ENCODE measurements at regions not wholly inside any gene's neighbourhood (a gene's known extent, or its start where the extent isn't known, plus 50 kb on each side); places are given as distances from the start of the nearest gene placed in this dataset.

GRCh38 chr1:234662148-234662547 is 52.2 kb upstream of the IRF2BP2 start:
- Histone ChIP-seq H3K4me1 (peaks cover 0 to 9% of the 10 kb centered on the region in 2 donors), H3K9me3 (no peaks in the 10 kb centered on the region), H3K27me3 (no peaks in the 10 kb centered on the region), H3K36me3 (no peaks in the 10 kb centered on the region), H3K27ac (no peak overlapping the region), H3K4me3 (no peak overlapping the region)
- TF ChIP-seq CTCF (IDR thresholded peaks at IDR 0.05): no peak
- TF ChIP-seq POLR2AphosphoS5 (IDR thresholded peaks at IDR 0.05): no peak
- no peak for TF ChIP-seq POLR2A (IDR thresholded peaks at IDR 0.05)
- DNase-seq (ENCODE audit: low spot score in 2 of 2): no peak
- intact Hi-C loops (cut with DNase I; ENCODE audit: low total_unique reads): no loop called here

GRCh38 chr1:234661317-234661928 is 51.4 kb upstream of the IRF2BP2 start:
- Histone ChIP-seq H3K36me3 (no peaks in the 10 kb centered on the region), H3K4me3 (no peak overlapping the region), H3K27ac (no peak overlapping the region), H3K9me3 (no peaks in the 10 kb centered on the region), H3K27me3 (no peaks in the 10 kb centered on the region), H3K4me1 (peaks cover 0 to 15% of the 10 kb centered on the region in 2 donors)
- intact Hi-C loops (cut with DNase I; ENCODE audit: low total_unique reads): no loop called here
- no peak for DNase-seq (ENCODE audit: low spot score in 2 of 2)
- TF ChIP-seq POLR2A (IDR thresholded peaks at IDR 0.05) (no peak), POLR2AphosphoS5 (IDR thresholded peaks at IDR 0.05) (no peak), CTCF (IDR thresholded peaks at IDR 0.05) (no peak)

- Histone ChIP-seq H3K36me3 (no peaks in the 10 kb centered on the region), H3K9me3 (no peaks in the 10 kb centered on the region), H3K27ac (no peak overlapping the region), H3K4me3 (no peak overlapping the region), H3K4me1 (peaks cover 0 to 20% of the 10 kb centered on the region in 2 donors), H3K27me3 (no peaks in the 10 kb centered on the region)
- DNase-seq (ENCODE audit: low spot score in 2 of 2): no peak
- intact Hi-C loops (cut with DNase I; ENCODE audit: low total_unique reads): no loop called here
- TF ChIP-seq POLR2A (IDR thresholded peaks at IDR 0.05): no peak
- TF ChIP-seq CTCF (IDR thresholded peaks at IDR 0.05): no peak
- no peak for TF ChIP-seq POLR2AphosphoS5 (IDR thresholded peaks at IDR 0.05)
These were observed 50.7 kb upstream of the IRF2BP2 start for GRCh38 chr1:234660536-234661316.

Data from breast epithelium (tissue), 4 donors.